Astrocyte of the spinal cord (primary cell): ENCODE measurements at regions not wholly inside any gene's neighbourhood (a gene's known extent, or its start where the extent isn't known, plus 50 kb on each side); places are given as distances from the start of the nearest gene placed in this dataset.
A peak's percentile ranks its signal among the peaks of the same experiment; 100 is the strongest.

ENCODE experiments used
- DNase-seq: peaks from one replicate; pipeline ENCODE4 v3.0.0; 2011; ENCODE audit warnings: low read depth, low spot score
- H3K4me3 ChIP-seq: 2 replicates; pipeline ENCODE4 v1.5.1; 2011; ENCODE audit warnings: low read depth, mild to moderate bottlenecking, low read length, moderate library complexity
- CTCF ChIP-seq: IDR thresholded peaks from 2 replicates; pipeline ENCODE4 v1.5.1; 2012; ENCODE audit warnings: low read depth, mild to moderate bottlenecking, low read length, inconsistent platforms
- in situ Hi-C: cut with HindIII; loops from 2 replicates; pipeline ENCODE4 v1.10.0; 2017; ENCODE audit warnings: low sequenced_read_pairs

- DNase-seq: no peak
- in situ Hi-C loops: no loop called here
- TF ChIP-seq CTCF: no peak
- H3K4me3 ChIP-seq: no peak overlapping the region
These were observed 278.2 kb upstream of the CXXC4 start for GRCh38 chr4:104772849-104773248.

DNA sequence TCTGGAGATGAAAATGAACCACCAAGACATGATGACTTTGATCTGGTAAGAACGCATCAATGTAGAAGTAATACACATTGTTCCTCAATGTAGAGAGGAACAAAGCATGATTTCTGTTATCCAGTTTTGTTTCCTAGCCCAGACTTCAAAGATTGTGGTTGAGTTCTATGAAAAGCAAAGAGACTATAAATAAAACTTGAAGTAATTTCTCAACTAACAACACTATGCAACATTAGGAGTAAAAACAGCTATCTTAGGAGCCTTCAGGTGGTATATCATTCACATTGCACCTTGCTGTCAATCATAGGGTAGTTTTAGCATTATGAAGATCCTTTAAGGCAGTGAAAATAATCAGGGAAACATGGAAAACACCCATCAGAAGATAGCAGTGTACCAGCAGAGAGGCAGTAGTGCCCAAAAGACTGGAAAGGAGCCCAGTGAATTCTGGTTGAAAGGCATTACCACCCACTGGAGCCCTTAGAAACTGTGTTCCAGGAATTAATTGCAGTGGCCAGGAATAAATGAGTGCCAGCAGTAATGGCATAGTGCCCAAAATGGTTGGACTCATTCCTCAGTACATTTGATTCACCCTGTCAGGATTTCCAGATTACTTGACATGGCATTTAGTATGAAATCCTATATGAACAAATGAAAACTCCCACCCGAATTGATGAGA lies 300.7 kb upstream of the CXXC4 start:
- in situ Hi-C loops: no loop called here
- DNase-seq: peak; percentile 20
- H3K4me3 ChIP-seq: no peak overlapping the region
- no peak for TF ChIP-seq CTCF

- in situ Hi-C loops: no loop called here
- no peak overlapping the region for H3K4me3 ChIP-seq
- DNase-seq: no peak
- no peak for TF ChIP-seq CTCF
These were observed 317.0 kb upstream of the CXXC4 start for GRCh38 chr4:104811727-104812126.

- in situ Hi-C loops: no loop called here
- no peak for TF ChIP-seq CTCF
- H3K4me3 ChIP-seq: no peak overlapping the region
- DNase-seq: peak; percentile 24
These were observed 321.0 kb upstream of the CXXC4 start for GRCh38 chr4:104815665-104816064.

DNA sequence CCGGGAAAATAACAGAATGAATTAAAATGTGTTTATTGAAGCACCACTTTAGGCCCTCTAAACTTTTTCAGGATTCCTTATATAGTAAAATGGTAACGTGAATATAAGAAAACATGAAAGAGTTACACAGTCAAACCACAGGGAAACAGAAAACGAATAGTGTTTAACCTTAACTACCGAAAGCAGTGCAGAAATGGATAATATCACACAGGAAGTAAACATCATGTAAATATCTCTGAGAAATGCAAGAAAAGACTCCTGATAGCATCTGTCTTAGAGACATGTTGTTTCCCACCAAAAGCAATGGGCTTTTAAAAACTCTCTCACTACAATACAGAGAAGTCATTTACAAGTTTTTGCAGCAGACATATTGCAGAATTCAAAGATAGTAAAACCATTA lies 323.9 kb upstream of the CXXC4 start:
- in situ Hi-C loops: no loop called here
- DNase-seq: no peak
- no peak for TF ChIP-seq CTCF
- no peak overlapping the region for H3K4me3 ChIP-seq

- no peak overlapping the region for H3K4me3 ChIP-seq
- TF ChIP-seq CTCF: no peak
- in situ Hi-C loops: no loop called here
- no peak for DNase-seq
These were observed 320.5 kb upstream of the TET2 start for GRCh38 chr4:104826171-104826570.
